ENCODE measurements at regions not wholly inside any gene's neighbourhood (a gene's known extent, or its start where the extent isn't known, plus 50 kb on each side); places are given as distances from the start of the nearest gene placed in this dataset.

GRCh38 chr16:6722786-6723185, 609.9 kb upstream of the RBFOX1 start:
- no peak for DNase-seq
- no peak overlapping the region for H3K9ac ChIP-seq (ENCODE audit: low read depth in 2 of 2, low read length in 2 of 2)
- H3K4me3 ChIP-seq: no peak overlapping the region
- no peaks in the 10 kb centered on the region for H3K4me1 ChIP-seq
- no peaks in the 10 kb centered on the region for H3K36me3 ChIP-seq
- H3K9me3 ChIP-seq: no peaks in the 10 kb centered on the region
- intact Hi-C loops (cut with DNase I): no loop called here
- no peaks in the 10 kb centered on the region for H3K27me3 ChIP-seq
- H3K27ac ChIP-seq: no peak overlapping the region
- no peak for TF ChIP-seq CTCF (IDR thresholded peaks at IDR 0.05)

- no peak overlapping the region for H3K9ac ChIP-seq (ENCODE audit: low read depth in 2 of 2, low read length in 2 of 2)
- no peaks in the 10 kb centered on the region for H3K27me3 ChIP-seq
- H3K4me3 ChIP-seq: no peak overlapping the region
- no peaks in the 10 kb centered on the region for H3K36me3 ChIP-seq
- H3K9me3 ChIP-seq: no peaks in the 10 kb centered on the region
- DNase-seq: no peak
- H3K27ac ChIP-seq: no peak overlapping the region
- no peaks in the 10 kb centered on the region for H3K4me1 ChIP-seq
- intact Hi-C loops (cut with DNase I): no loop called here
- TF ChIP-seq CTCF (IDR thresholded peaks at IDR 0.05): no peak
Observed at GRCh38 chr16:6714510-6714909, 618.1 kb upstream of the RBFOX1 start.

- Histone ChIP-seq H3K4me3 (no peak overlapping the region), H3K9ac (ENCODE audit: low read depth in 2 of 2, low read length in 2 of 2) (no peak overlapping the region), H3K4me1 (no peaks in the 10 kb centered on the region), H3K36me3 (no peaks in the 10 kb centered on the region), H3K9me3 (no peaks in the 10 kb centered on the region), H3K27me3 (no peaks in the 10 kb centered on the region), H3K27ac (no peak overlapping the region)
- no peak for TF ChIP-seq CTCF (IDR thresholded peaks at IDR 0.05)
- intact Hi-C loops (cut with DNase I): no loop called here
- DNase-seq: no peak
Observed at GRCh38 chr16:6709736-6710135, 622.9 kb upstream of the RBFOX1 start.

- TF ChIP-seq CTCF (IDR thresholded peaks at IDR 0.05): no peak
- no peak overlapping the region for H3K27ac ChIP-seq
- no peak overlapping the region for H3K4me3 ChIP-seq
- no peak for DNase-seq
- no peaks in the 10 kb centered on the region for H3K27me3 ChIP-seq
- H3K9ac ChIP-seq (ENCODE audit: low read depth in 2 of 2, low read length in 2 of 2): no peak overlapping the region
- no peaks in the 10 kb centered on the region for H3K4me1 ChIP-seq
- intact Hi-C loops (cut with DNase I): no loop called here
- H3K9me3 ChIP-seq: no peaks in the 10 kb centered on the region
- no peaks in the 10 kb centered on the region for H3K36me3 ChIP-seq
Observed at GRCh38 chr16:6708576-6709215, 623.9 kb upstream of the RBFOX1 start.

GRCh38 chr16:6704306-6704930, 628.2 kb upstream of the RBFOX1 start:
- no peaks in the 10 kb centered on the region for H3K4me1 ChIP-seq
- DNase-seq: no peak
- no peaks in the 10 kb centered on the region for H3K27me3 ChIP-seq
- no peak for TF ChIP-seq CTCF (IDR thresholded peaks at IDR 0.05)
- H3K9me3 ChIP-seq: no peaks in the 10 kb centered on the region
- no peak overlapping the region for H3K4me3 ChIP-seq
- intact Hi-C loops (cut with DNase I): no loop called here
- H3K27ac ChIP-seq: no peak overlapping the region
- no peak overlapping the region for H3K9ac ChIP-seq (ENCODE audit: low read depth in 2 of 2, low read length in 2 of 2)
- no peaks in the 10 kb centered on the region for H3K36me3 ChIP-seq

All from colonic mucosa (tissue), 4 donors.